Right lobe of liver (tissue), 4 donors: ENCODE measurements at regions not wholly inside any gene's neighbourhood (a gene's known extent, or its start where the extent isn't known, plus 50 kb on each side); places are given as distances from the start of the nearest gene placed in this dataset.

ENCODE experiments used
- POLR2A ChIP-seq: fragments of 450-650 bp; IDR thresholded peaks from one replicate; pipeline ENCODE4 v1.6.1; 2017; ENCODE audit warnings: antibody characterized with exemption, mild to moderate bottlenecking
- TF ChIP-seq, protein P1 (sequence below), 4 donors: fragments of 200-600 bp in 3 of 4; fragments of 450-650 bp in 1 of 4; IDR thresholded peaks; one replicate each; pipeline versions ENCODE4 v1.5.1 to v1.8.0; 2016 to 2022; ENCODE audit warnings: antibody characterized with exemption in 4 of 4, mild to moderate bottlenecking in 2 of 4
- donor health status: DM: no; HTN: no; CAD: no.
- donor health status: DM: no; HTN: no; CAD: no.
- donor health status: DM: no; HTN: yes; CAD: no.

DNA sequence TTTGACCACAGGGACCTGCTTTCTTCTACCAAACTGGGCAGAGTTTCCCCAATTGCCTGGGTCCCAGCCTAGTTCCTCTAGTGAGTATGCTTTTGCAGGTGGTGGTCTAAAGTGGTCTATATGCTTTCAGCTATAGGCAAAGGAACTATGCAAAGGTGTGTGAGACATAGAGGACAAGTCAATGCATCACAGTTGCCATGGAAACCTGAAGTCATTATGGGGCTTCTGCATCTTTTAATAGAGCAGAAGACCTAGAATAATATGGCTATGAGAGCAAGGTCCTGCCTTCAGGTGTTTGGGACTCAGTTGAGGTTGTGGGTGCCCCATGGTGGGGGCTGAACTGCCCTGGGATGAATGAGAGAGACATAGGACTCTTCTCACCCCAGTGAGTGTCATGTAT, 92.1 kb upstream of the RAB40AL start:
- TF ChIP-seq, protein P1, sequence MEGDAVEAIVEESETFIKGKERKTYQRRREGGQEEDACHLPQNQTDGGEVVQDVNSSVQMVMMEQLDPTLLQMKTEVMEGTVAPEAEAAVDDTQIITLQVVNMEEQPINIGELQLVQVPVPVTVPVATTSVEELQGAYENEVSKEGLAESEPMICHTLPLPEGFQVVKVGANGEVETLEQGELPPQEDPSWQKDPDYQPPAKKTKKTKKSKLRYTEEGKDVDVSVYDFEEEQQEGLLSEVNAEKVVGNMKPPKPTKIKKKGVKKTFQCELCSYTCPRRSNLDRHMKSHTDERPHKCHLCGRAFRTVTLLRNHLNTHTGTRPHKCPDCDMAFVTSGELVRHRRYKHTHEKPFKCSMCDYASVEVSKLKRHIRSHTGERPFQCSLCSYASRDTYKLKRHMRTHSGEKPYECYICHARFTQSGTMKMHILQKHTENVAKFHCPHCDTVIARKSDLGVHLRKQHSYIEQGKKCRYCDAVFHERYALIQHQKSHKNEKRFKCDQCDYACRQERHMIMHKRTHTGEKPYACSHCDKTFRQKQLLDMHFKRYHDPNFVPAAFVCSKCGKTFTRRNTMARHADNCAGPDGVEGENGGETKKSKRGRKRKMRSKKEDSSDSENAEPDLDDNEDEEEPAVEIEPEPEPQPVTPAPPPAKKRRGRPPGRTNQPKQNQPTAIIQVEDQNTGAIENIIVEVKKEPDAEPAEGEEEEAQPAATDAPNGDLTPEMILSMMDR (IDR thresholded peaks at IDR 0.05), result no peak
- TF ChIP-seq POLR2A, result no peak
